BJ (cell line): ENCODE measurements at regions not wholly inside any gene's neighbourhood (a gene's known extent, or its start where the extent isn't known, plus 50 kb on each side); places are given as distances from the start of the nearest gene placed in this dataset.

Experiments used
- CTCF ChIA-PET: fragments of 350-600 bp; formaldehyde crosslinking; extraction: SDS; loops from one replicate; lab custom pipeline; 2021; ENCODE audit warnings: antibody characterized with exemption, inconsistent platforms; lab: Yijun Ruan, JAX
- POLR2A ChIA-PET: fragments of 300-600 bp; sonication (Branson Sonifier 250); formaldehyde crosslinking; extraction: SDS; loops from one replicate; lab custom pipeline; 2021; ENCODE audit warnings: antibody characterized with exemption; lab: Charles Lee
- DNase-seq: peaks from one replicate; pipeline ENCODE4 v3.0.0-alpha.2; 2011; ENCODE audit warnings: low read depth
- H3K27me3 ChIP-seq: 2 replicates; pipeline ENCODE4 v1.6.0; 2011; ENCODE audit warnings: low read length; ENCODE audit not compliant: control insufficient read depth, insufficient read depth
- H3K36me3 ChIP-seq: 2 replicates; pipeline ENCODE4 v1.5.1; 2011; ENCODE audit warnings: low read length; ENCODE audit not compliant: control insufficient read depth, insufficient read depth
- H3K4me3 ChIP-seq: 2 replicates; pipeline ENCODE4 v1.5.1; 2011; ENCODE audit warnings: low read depth, mild to moderate bottlenecking, control low read depth, low read length
- CTCF ChIP-seq: IDR thresholded peaks from 2 replicates; pipeline ENCODE4 v1.5.1; 2011; ENCODE audit warnings: low read depth, mild to moderate bottlenecking, control low read depth, inconsistent platforms, low read length, moderate library complexity; ENCODE audit not compliant: insufficient read depth

GRCh38 chr5:175328687-175329086 is 115.3 kb downstream of the DRD1 start:
- DNase-seq = no peak
- no peak overlapping the region for H3K4me3 ChIP-seq
- ChIA-PET POLR2A (no interaction called here), CTCF (no interaction called here)
- H3K27me3 ChIP-seq = no peaks in the 10 kb centered on the region
- no peaks in the 10 kb centered on the region for H3K36me3 ChIP-seq
- TF ChIP-seq CTCF = no peak

- no peak for TF ChIP-seq CTCF
- CTCF ChIA-PET = no interaction called here
- no peak overlapping the region for H3K4me3 ChIP-seq
- H3K36me3 ChIP-seq = no peaks in the 10 kb centered on the region
- no peak for DNase-seq
- POLR2A ChIA-PET = no interaction called here
- no peaks in the 10 kb centered on the region for H3K27me3 ChIP-seq
Measured at GRCh38 chr5:175328176-175328575, 115.8 kb downstream of the DRD1 start.

DNA sequence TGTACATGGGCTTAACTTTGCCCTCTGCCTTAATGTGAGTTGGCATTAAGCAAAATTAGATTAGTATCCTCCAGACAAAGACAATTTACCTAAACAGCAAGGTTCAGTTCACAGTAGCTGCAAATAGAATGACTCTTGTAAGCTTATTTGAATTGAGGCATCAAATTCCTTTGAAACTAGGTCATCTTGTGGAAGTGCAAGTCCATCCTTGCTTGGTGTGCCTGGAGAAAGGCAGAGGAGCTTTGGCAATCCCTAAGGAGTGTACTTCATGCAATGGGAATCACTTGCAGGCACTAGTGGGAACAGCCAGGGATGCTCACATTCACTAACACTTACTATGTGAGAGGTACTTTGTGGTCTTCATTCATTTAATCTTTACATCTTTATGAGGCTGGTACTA is 118.3 kb downstream of the DRD1 start:
- POLR2A ChIA-PET = no interaction called here
- CTCF ChIA-PET = no interaction called here
- no peak for DNase-seq

GRCh38 chr5:175321927-175322532 is 122.0 kb downstream of the DRD1 start:
- H3K27me3 ChIP-seq = no peaks in the 10 kb centered on the region

More for the DNA sequence above, 118.3 kb downstream of the DRD1 start:
- Histone ChIP-seq H3K27me3 (no peaks in the 10 kb centered on the region), H3K4me3 (no peak overlapping the region), H3K36me3 (no peaks in the 10 kb centered on the region)
- TF ChIP-seq CTCF = no peak

DNA sequence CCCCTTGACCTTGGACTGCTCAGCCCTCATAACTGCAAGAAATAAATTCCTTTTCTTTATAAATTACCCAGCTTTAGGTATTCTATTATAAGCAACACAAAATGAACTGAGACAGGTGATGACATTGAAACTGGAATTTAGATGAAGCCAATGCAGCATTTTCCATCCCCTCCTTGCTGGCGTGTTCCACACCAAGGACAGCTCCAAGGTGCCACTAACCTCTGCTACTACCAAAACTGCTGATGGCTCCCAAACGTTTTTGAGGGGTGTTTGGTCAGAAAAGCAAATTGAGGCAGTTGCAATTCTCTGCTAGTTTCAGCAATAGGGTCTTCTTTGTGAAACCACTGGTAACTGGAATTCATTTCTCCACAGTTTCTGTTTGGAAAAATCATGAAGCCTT is 124.8 kb downstream of the DRD1 start:
- Histone ChIP-seq H3K27me3 (no peaks in the 10 kb centered on the region), H3K36me3 (no peaks in the 10 kb centered on the region), H3K4me3 (no peak overlapping the region)
- no peak for TF ChIP-seq CTCF
- CTCF ChIA-PET = no interaction called here
- DNase-seq = no peak
- POLR2A ChIA-PET = no interaction called here

More at GRCh38 chr5:175321927-175322532, 122.0 kb downstream of the DRD1 start:
- Histone ChIP-seq H3K4me3 (no peak overlapping the region), H3K36me3 (no peaks in the 10 kb centered on the region)
- no peak for TF ChIP-seq CTCF
- ChIA-PET POLR2A (no interaction called here), CTCF (no interaction called here)
- no peak for DNase-seq
